ENCODE measurements at regions not wholly inside any gene's neighbourhood (a gene's known extent, or its start where the extent isn't known, plus 50 kb on each side); places are given as distances from the start of the nearest gene placed in this dataset.

GRCh38 chr7:36036590-36036989, 116.5 kb upstream of the EEPD1 start:
- Histone ChIP-seq H3K4me2 (ENCODE audit: low read depth, low read length) (no peak overlapping the region), H3K27ac (ENCODE audit: insufficient read depth, low read length) (no peak overlapping the region), H3K9me1 (ENCODE audit: insufficient read depth, low read length) (no peaks in the 10 kb centered on the region), H3K56ac (ENCODE audit: extremely low read depth, insufficient read depth, low read length) (no peak overlapping the region), H2BK20ac (ENCODE audit: low read depth, low read length) (no peak overlapping the region), H3K9me3 (ENCODE audit: control insufficient read depth, insufficient read depth, low read length) (no peaks in the 10 kb centered on the region), H2BK15ac (ENCODE audit: low read depth, low read length) (no peak overlapping the region), H2AK9ac (replicated peaks; ENCODE audit: low read depth, low read length, poor library complexity) (no peak overlapping the region), H3K4me3 (ENCODE audit: insufficient read depth, low read depth, low read length) (no peak overlapping the region), H3K4me1 (ENCODE audit: control insufficient read depth, insufficient read depth, low read length) (peaks cover 11% of the 10 kb centered on the region; the same call in 1 of the 2 replicates), H4K91ac (ENCODE audit: insufficient read depth, low read depth, low read length) (peak overlapping the region; percentile 1; the same call in 1 of the 2 replicates), H3K79me1 (ENCODE audit: low read depth in 1 of 2, low read length in 2 of 2) (no peaks in the 10 kb centered on the region), H3K14ac (replicated peaks; ENCODE audit: low read depth, low read length) (no peak overlapping the region), H3K18ac (ENCODE audit: low read depth, low read length) (no peak overlapping the region), H4K20me1 (ENCODE audit: insufficient read depth, low read length) (no peaks in the 10 kb centered on the region), H3K36me3 (ENCODE audit: control insufficient read depth, insufficient read depth, low read length) (no peaks in the 10 kb centered on the region), H2AK5ac (ENCODE audit: low read depth, low read length) (0 out of 2 replicates have a peak overlapping the region, but pooled peaks have one; percentile 9), H3K23ac (ENCODE audit: low read depth, low read length) (no peak overlapping the region), H2BK120ac (ENCODE audit: low read depth, low read length) (no peak overlapping the region), H2AFZ (replicated peaks; ENCODE audit: low read length, poor library complexity) (peak overlapping the region; percentile 1), H4K5ac (ENCODE audit: low read depth, low read length) (no peak overlapping the region), H3K27me3 (ENCODE audit: control insufficient read depth, insufficient read depth, low read length) (peaks cover 8% of the 10 kb centered on the region), H3K4ac (ENCODE audit: low read depth, low read length) (peak overlapping the region; percentile 16; the same call in 1 of the 2 replicates), H2BK5ac (ENCODE audit: low read depth, low read length, poor library complexity, severe bottlenecking) (no peak overlapping the region), H3K9ac (ENCODE audit: low read depth, low read length) (no peak overlapping the region), H4K8ac (ENCODE audit: low read depth in 2 of 2, low read length in 2 of 2) (no peak overlapping the region)
- in situ Hi-C loops (cut with MboI; ENCODE audit: low sequenced_read_pairs) (no loop called here), dilution Hi-C loops (cut with HindIII; ENCODE audit: low sequenced_read_pairs, unreplicated experiment) (no loop called here), intact Hi-C loops (cut with micrococcal nuclease) (no loop called here)
- no peak for ATAC-seq (ENCODE audit: low read depth)
- CTCF ChIA-PET = no interaction called here
- no peak for TF ChIP-seq RAD21 (IDR thresholded peaks at IDR 0.05; ENCODE audit: low read length)
- TF ChIP-seq, protein P1, sequence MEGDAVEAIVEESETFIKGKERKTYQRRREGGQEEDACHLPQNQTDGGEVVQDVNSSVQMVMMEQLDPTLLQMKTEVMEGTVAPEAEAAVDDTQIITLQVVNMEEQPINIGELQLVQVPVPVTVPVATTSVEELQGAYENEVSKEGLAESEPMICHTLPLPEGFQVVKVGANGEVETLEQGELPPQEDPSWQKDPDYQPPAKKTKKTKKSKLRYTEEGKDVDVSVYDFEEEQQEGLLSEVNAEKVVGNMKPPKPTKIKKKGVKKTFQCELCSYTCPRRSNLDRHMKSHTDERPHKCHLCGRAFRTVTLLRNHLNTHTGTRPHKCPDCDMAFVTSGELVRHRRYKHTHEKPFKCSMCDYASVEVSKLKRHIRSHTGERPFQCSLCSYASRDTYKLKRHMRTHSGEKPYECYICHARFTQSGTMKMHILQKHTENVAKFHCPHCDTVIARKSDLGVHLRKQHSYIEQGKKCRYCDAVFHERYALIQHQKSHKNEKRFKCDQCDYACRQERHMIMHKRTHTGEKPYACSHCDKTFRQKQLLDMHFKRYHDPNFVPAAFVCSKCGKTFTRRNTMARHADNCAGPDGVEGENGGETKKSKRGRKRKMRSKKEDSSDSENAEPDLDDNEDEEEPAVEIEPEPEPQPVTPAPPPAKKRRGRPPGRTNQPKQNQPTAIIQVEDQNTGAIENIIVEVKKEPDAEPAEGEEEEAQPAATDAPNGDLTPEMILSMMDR (conservative IDR thresholded peaks at IDR 0.05; ENCODE audit: low read depth, low read length) = no peak
- TF ChIP-seq CEBPB (IDR thresholded peaks at IDR 0.05; ENCODE audit: low read depth, low read length) = no peak
- TF ChIP-seq FOS (IDR thresholded peaks at IDR 0.05; ENCODE audit: low read depth, low read length) = no peak
- TF ChIP-seq POLR2A (IDR thresholded peaks at IDR 0.05; ENCODE audit: low read depth, low read length) = no peak
- no peak for TF ChIP-seq SMC3 (IDR thresholded peaks at IDR 0.05; ENCODE audit: low read depth, low read length)
- TF ChIP-seq, protein P2, sequence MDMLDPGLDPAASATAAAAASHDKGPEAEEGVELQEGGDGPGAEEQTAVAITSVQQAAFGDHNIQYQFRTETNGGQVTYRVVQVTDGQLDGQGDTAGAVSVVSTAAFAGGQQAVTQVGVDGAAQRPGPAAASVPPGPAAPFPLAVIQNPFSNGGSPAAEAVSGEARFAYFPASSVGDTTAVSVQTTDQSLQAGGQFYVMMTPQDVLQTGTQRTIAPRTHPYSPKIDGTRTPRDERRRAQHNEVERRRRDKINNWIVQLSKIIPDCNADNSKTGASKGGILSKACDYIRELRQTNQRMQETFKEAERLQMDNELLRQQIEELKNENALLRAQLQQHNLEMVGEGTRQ (IDR thresholded peaks at IDR 0.05; ENCODE audit: low read depth, low read length) = no peak
- no peak for TF ChIP-seq CHD1 (IDR thresholded peaks at IDR 0.05; ENCODE audit: low read depth, low read length)
- no peak for TF ChIP-seq MXI1 (IDR thresholded peaks at IDR 0.05; ENCODE audit: borderline replicate concordance, low read depth, low read length)
- no peak for TF ChIP-seq ELK1 (IDR thresholded peaks at IDR 0.05; ENCODE audit: borderline replicate concordance, low read depth, low read length)
- TF ChIP-seq RCOR1 (IDR thresholded peaks at IDR 0.05; ENCODE audit: insufficient replicate concordance, low read length) = no peak
- TF ChIP-seq NFE2L2 (IDR thresholded peaks at IDR 0.05; ENCODE audit: low read depth, low read length) = no peak
- no peak for TF ChIP-seq RFX5 (IDR thresholded peaks at IDR 0.05; ENCODE audit: low read depth, low read length)
- DNase-seq = no peak
- BruUV-seq (replicated peaks) = no TSS peak
- 48% methylated on average over 2 of the region's 4 CpGs; no CpG with 5 or more reads in 1 of the 2 experiments for WGBS, 2 experiments (ENCODE audit: extremely low coverage in 2 of 2, insufficient read length in 1 of 2)
- POLR2A ChIA-PET (ENCODE audit: unreplicated experiment) = no interaction called here
